GM12874 (cell line): ENCODE measurements at regions not wholly inside any gene's neighbourhood (a gene's known extent, or its start where the extent isn't known, plus 50 kb on each side); places are given as distances from the start of the nearest gene placed in this dataset.

Experiments
- TF ChIP-seq, protein P1 (sequence below): IDR thresholded peaks from 2 replicates; pipeline ENCODE4 v1.5.1; 2011; ENCODE audit warnings: low read depth, mild to moderate bottlenecking, control low read depth, low read length, moderate library complexity; ENCODE audit not compliant: insufficient read depth

DNA sequence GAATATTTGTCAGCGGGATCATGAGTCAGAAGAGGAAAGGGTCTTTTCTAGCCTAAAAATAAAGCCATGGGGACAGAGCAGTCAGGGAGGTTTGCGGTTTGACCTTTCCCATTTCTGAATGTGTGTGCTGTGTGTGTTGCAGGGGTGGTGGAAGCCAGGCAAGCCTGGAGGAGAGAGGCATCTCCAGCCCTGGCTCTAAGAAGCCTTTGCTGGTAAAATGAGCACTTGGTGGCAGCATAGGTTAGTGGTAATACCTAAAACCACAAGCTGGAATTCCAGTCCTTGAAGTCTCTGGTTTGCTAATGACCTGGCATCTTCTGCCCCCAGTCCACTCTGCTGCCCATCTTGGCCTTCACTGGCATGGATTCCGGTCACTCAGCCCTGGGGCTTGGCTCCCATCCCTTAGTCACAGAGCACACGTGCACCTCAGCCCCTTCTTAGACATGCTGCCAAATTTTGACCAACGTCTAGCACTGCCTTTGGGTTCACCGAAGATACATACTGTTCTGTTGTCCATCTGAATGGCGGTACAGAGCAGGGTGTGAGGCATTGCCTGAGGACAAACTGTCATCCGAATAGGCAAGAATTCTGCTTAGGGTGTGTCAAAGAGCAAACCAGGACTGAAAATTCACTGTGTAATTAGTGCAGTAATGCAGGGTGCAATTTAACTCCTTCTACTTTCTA lies 52.7 kb downstream of the KCNA5 start:
- TF ChIP-seq, protein P1, sequence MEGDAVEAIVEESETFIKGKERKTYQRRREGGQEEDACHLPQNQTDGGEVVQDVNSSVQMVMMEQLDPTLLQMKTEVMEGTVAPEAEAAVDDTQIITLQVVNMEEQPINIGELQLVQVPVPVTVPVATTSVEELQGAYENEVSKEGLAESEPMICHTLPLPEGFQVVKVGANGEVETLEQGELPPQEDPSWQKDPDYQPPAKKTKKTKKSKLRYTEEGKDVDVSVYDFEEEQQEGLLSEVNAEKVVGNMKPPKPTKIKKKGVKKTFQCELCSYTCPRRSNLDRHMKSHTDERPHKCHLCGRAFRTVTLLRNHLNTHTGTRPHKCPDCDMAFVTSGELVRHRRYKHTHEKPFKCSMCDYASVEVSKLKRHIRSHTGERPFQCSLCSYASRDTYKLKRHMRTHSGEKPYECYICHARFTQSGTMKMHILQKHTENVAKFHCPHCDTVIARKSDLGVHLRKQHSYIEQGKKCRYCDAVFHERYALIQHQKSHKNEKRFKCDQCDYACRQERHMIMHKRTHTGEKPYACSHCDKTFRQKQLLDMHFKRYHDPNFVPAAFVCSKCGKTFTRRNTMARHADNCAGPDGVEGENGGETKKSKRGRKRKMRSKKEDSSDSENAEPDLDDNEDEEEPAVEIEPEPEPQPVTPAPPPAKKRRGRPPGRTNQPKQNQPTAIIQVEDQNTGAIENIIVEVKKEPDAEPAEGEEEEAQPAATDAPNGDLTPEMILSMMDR, result no peak

GRCh38 chr12:5097786-5098185 lies 54.1 kb downstream of the KCNA5 start:
- TF ChIP-seq, protein P1, result no peak

- TF ChIP-seq, protein P1, result no peak
These were observed 55.5 kb downstream of the KCNA5 start for GRCh38 chr12:5099136-5099535.

- TF ChIP-seq, protein P1, result no peak
These were observed 55.9 kb downstream of the KCNA5 start for GRCh38 chr12:5099591-5099990.

- TF ChIP-seq, protein P1, result no peak
These were observed 58.0 kb downstream of the KCNA5 start for GRCh38 chr12:5101686-5102085.

GRCh38 chr12:5102261-5102789 lies 58.6 kb downstream of the KCNA5 start:
- TF ChIP-seq, protein P1, result no peak

GRCh38 chr12:5102806-5103205 lies 59.1 kb downstream of the KCNA5 start:
- TF ChIP-seq, protein P1, result no peak

DNA sequence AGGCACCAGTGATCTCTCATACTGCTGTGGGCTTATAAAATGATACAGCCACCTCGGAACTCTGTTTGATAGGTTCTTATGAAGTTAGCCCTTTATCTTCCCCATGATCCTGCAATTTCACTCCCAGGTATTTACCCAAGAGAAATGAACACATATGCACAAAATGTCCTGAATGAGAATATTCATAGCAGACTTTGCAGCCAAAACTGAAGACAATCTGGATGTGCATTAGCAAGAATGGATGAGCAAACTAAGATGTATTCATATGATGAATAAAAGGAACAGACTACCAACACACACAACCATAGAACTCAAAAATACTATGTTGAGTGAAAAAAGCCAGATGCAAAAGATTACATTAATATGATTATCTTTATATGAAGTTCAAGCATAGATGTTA lies 66.7 kb downstream of the KCNA5 start:
- TF ChIP-seq, protein P1, result no peak
